ENCODE measurements at regions not wholly inside any gene's neighbourhood (a gene's known extent, or its start where the extent isn't known, plus 50 kb on each side); places are given as distances from the start of the nearest gene placed in this dataset.

GRCh38 chr11:43012606-43013005 lies 299.2 kb upstream of the API5 start:
- intact Hi-C loops (cut with DNase I) = no loop called here
- no peaks in the 10 kb centered on the region for H3K36me3 ChIP-seq
- no peaks in the 10 kb centered on the region for H3K27me3 ChIP-seq
- ATAC-seq (no peak), FAIRE-seq (no peak), DNase-seq (no peak)
- no peaks in the 10 kb centered on the region for H3K4me1 ChIP-seq
- H3K9me3 ChIP-seq = no peaks in the 10 kb centered on the region
- no peak overlapping the region for H3K4me3 ChIP-seq
- no peak for TF ChIP-seq CTCF (IDR thresholded peaks at IDR 0.05)
- no peak overlapping the region for H3K27ac ChIP-seq
- WGBS, 2 donors = 58 to 74% methylated on average over 2 of the region's 2 CpGs

GRCh38 chr11:43021466-43021865 lies 290.3 kb upstream of the API5 start:
- no peaks in the 10 kb centered on the region for H3K27me3 ChIP-seq
- DNase-seq (no peak), FAIRE-seq (no peak), ATAC-seq (no peak)
- no peaks in the 10 kb centered on the region for H3K36me3 ChIP-seq
- H3K27ac ChIP-seq = no peak overlapping the region
- H3K4me3 ChIP-seq = no peak overlapping the region
- no peaks in the 10 kb centered on the region for H3K9me3 ChIP-seq
- intact Hi-C loops (cut with DNase I) = no loop called here
- no peaks in the 10 kb centered on the region for H3K4me1 ChIP-seq
- TF ChIP-seq CTCF (IDR thresholded peaks at IDR 0.05) = no peak

GRCh38 chr11:43034341-43034740 lies 277.5 kb upstream of the API5 start:
- FAIRE-seq = no peak
- TF ChIP-seq CTCF (IDR thresholded peaks at IDR 0.05) = no peak
- H3K9me3 ChIP-seq = no peaks in the 10 kb centered on the region
- intact Hi-C loops (cut with DNase I) = no loop called here
- no peak for DNase-seq
- H3K36me3 ChIP-seq = no peaks in the 10 kb centered on the region
- ATAC-seq = no peak
- H3K27ac ChIP-seq = no peak overlapping the region
- no peak overlapping the region for H3K4me3 ChIP-seq
- 54 to 69% methylated on average over 3 of the region's 3 CpGs for WGBS, 2 donors
- H3K27me3 ChIP-seq = no peaks in the 10 kb centered on the region
- H3K4me1 ChIP-seq = no peaks in the 10 kb centered on the region

- Histone ChIP-seq H3K4me1 (no peaks in the 10 kb centered on the region), H3K36me3 (no peaks in the 10 kb centered on the region), H3K27me3 (no peaks in the 10 kb centered on the region), H3K4me3 (no peak overlapping the region), H3K27ac (no peak overlapping the region), H3K9me3 (no peaks in the 10 kb centered on the region)
- intact Hi-C loops (cut with DNase I) = no loop called here
- peak in 3 of 4 donors; percentile 37 to 70 (median 51) for ATAC-seq
- 22 to 32% methylated on average over 3 of the region's 3 CpGs for WGBS, 2 donors
- no peak for TF ChIP-seq CTCF (IDR thresholded peaks at IDR 0.05)
- no peak for FAIRE-seq
- DNase-seq = peak in 1 of 6 donors; percentile 5
Observed at GRCh38 chr11:43035086-43035485, 276.7 kb upstream of the API5 start.

- ATAC-seq (no peak), DNase-seq (no peak), FAIRE-seq (no peak)
- Histone ChIP-seq H3K36me3 (no peaks in the 10 kb centered on the region), H3K4me1 (no peaks in the 10 kb centered on the region), H3K9me3 (no peaks in the 10 kb centered on the region), H3K27ac (no peak overlapping the region), H3K27me3 (no peaks in the 10 kb centered on the region), H3K4me3 (no peak overlapping the region)
- 28 to 34% methylated on average over 2 of the region's 2 CpGs for WGBS, 2 donors
- no peak for TF ChIP-seq CTCF (IDR thresholded peaks at IDR 0.05)
- intact Hi-C loops (cut with DNase I) = no loop called here
Observed at GRCh38 chr11:43053638-43054412, 258.0 kb upstream of the API5 start.
